ENCODE measurements at regions not wholly inside any gene's neighbourhood (a gene's known extent, or its start where the extent isn't known, plus 50 kb on each side); places are given as distances from the start of the nearest gene placed in this dataset.

GRCh38 chr7:132045481-132045980 lies 489.1 kb upstream of the PODXL start:
- Histone ChIP-seq H3K27ac (no peak overlapping the region), H3K4me3 (no peak overlapping the region)
- TF ChIP-seq, protein P1, sequence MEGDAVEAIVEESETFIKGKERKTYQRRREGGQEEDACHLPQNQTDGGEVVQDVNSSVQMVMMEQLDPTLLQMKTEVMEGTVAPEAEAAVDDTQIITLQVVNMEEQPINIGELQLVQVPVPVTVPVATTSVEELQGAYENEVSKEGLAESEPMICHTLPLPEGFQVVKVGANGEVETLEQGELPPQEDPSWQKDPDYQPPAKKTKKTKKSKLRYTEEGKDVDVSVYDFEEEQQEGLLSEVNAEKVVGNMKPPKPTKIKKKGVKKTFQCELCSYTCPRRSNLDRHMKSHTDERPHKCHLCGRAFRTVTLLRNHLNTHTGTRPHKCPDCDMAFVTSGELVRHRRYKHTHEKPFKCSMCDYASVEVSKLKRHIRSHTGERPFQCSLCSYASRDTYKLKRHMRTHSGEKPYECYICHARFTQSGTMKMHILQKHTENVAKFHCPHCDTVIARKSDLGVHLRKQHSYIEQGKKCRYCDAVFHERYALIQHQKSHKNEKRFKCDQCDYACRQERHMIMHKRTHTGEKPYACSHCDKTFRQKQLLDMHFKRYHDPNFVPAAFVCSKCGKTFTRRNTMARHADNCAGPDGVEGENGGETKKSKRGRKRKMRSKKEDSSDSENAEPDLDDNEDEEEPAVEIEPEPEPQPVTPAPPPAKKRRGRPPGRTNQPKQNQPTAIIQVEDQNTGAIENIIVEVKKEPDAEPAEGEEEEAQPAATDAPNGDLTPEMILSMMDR (IDR thresholded peaks at IDR 0.05): no peak
- no peak for DNase-seq (ENCODE audit: low spot score)

- no peak overlapping the region for H3K4me3 ChIP-seq
- H3K27ac ChIP-seq: no peak overlapping the region
- TF ChIP-seq, protein P1 (IDR thresholded peaks at IDR 0.05): no peak
- DNase-seq (ENCODE audit: low spot score): peak; percentile 19
Observed at GRCh38 chr7:132045002-132045401, 488.6 kb upstream of the PODXL start.

GRCh38 chr7:132044247-132044646 lies 487.8 kb upstream of the PODXL start:
- no peak overlapping the region for H3K27ac ChIP-seq
- DNase-seq (ENCODE audit: low spot score): no peak
- TF ChIP-seq, protein P1 (IDR thresholded peaks at IDR 0.05): no peak
- H3K4me3 ChIP-seq: no peak overlapping the region

GRCh38 chr7:132041108-132041507 lies 484.7 kb upstream of the PODXL start:
- H3K4me3 ChIP-seq: no peak overlapping the region
- DNase-seq (ENCODE audit: low spot score): no peak
- TF ChIP-seq, protein P1 (IDR thresholded peaks at IDR 0.05): no peak
- no peak overlapping the region for H3K27ac ChIP-seq

DNA sequence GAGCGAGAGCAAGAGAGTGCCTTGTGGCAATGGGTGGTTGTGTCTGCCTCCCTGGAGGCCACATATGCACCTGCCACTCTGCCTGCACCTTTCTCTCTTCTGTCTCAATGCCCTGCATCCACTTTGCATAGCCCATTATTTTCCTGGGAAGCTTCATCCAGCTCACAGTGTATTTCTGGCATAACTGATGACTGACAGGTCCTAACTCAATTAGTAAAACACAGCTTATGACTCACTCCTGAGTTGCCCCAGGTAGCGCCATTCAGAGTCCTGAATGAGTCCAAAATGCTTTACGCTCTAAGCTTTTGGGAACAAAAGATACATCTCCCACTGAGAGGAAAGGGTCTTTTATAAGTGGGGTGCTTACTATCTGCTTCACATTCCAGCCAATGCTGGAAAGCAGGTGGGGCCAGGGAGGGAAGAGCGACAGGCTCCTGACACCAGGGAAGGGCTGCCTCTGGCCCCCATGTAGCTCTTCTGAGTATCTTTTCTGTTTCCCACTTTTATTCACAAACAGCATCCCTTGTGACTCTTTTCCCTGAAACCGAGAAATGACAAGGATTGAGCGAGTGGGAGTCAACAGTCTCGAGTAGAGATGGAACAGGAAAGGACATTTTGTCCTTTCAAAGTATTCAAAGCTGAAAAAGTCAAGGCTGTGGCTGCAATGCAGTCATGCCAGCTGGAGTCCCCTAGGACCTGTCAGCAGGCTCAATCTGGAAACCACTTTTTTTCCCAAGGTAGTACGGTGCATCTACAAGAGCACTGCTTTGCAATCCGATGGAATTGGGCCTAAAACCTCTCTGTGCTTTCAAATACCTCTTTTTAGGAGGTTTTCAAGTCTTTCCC lies 479.3 kb upstream of the PODXL start:
- DNase-seq (ENCODE audit: low spot score): no peak
- TF ChIP-seq, protein P1 (IDR thresholded peaks at IDR 0.05): no peak
- Histone ChIP-seq H3K4me3 (no peak overlapping the region), H3K27ac (no peak overlapping the region)

DNA sequence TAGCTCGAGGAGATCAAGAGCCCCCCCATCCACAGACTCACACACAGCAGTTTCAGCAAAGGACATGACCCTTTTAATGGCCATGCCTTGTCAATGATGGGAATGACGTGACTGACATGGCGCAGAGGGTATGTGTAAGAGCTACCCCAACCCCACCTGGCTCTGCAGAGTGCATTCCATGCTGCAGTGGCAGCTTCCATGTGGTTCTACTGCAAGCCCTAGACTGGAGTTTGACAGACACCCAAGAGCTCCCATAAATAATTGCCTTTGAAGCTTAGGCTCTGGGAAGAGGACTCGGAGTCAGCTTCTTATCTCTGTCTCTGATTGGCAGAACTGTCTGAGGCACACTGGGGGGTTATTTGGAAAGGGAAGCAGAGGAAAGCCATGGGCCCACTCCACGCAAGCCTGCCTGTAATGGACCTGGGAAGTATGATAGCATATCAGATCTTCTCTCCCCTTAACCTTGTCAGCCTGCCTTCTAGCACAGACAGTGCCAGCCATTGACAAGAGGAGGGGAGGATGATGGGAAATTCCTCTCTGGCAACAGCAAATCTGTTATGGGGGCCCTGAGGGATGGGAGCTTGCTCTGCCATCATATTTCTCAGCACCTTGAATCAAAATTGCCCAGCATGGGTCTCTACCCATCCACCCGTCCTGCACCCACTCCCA lies 478.5 kb upstream of the PODXL start:
- no peak overlapping the region for H3K27ac ChIP-seq

More for the DNA sequence above, 478.5 kb upstream of the PODXL start:
- TF ChIP-seq, protein P1 (IDR thresholded peaks at IDR 0.05): no peak
- H3K4me3 ChIP-seq: no peak overlapping the region
- no peak for DNase-seq (ENCODE audit: low spot score)

Data from coronary artery (tissue), 2 donors.